SHP77 treated with DMSO at 0.1 percent for 48 hours (cell line): ENCODE measurements at regions not wholly inside any gene's neighbourhood (a gene's known extent, or its start where the extent isn't known, plus 50 kb on each side); places are given as distances from the start of the nearest gene placed in this dataset.
"Not testable (repeated sequence)": the region's sequence is repeated elsewhere in the genome, so short reads cannot be mapped to it uniquely, and the experiment has no call there.

Experiments used
- DNase-seq: peaks from one replicate; lab custom pipeline; 2025; lab: John Stamatoyannopoulos, UW

DNA sequence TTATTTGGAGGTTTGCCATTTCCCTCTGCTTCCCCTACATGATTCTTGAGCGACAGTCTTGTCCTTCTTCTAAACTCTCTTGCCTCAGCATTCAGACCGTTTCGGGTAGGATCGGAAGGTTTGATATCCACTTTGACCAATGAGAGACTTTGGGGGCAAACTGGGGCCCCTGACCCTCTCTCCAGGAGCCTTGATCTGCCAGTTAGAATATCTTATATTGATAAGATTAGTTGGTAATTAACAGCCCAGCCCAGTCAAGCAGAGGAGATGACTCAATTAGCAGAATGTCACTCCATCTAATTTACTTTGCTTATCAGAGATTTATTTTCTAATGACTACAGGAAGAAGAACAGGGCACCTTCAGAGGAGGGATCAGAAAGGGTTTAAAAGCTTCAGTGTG lies 532.8 kb downstream of the XYLT1 start:
- DNase-seq: no peak

DNA sequence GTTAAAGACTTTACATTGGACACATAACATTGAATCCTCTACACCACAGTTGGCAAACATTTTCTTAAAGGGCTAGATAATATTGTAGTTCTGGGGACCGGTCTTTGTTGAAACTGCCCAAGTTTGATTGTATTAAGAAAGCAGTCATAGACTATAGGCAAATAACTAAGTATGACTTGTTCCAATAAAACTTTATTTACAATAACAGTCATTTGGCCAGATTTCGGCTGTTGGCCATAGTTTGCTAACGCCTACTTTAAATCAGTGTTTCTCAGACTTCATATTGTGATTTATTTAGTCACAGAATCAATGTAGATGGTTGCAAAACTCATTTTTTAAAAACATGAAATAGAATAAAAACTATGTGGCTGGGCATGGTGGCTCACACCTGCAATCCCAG lies 531.8 kb downstream of the XYLT1 start:
- DNase-seq: no peak

DNA sequence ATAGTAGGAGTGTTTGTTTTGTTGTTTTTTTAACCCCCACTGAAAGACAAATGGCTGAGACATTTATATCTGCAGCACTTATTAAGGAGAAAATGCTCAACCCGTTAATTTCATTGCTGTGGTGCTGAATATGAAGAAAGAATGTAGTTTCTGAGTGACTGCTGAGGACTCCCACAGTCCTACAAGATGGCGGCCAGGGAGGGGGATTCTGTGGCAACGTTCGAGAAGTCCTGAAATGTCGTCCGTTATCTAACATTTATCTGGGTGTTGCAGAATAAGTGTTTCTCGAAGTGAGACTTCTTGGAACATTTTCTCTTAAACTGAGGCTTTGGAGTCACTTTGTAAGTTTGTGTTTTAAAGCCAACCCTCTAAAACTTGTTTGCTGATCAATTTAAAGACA lies 530.4 kb downstream of the XYLT1 start:
- DNase-seq: no peak

DNA sequence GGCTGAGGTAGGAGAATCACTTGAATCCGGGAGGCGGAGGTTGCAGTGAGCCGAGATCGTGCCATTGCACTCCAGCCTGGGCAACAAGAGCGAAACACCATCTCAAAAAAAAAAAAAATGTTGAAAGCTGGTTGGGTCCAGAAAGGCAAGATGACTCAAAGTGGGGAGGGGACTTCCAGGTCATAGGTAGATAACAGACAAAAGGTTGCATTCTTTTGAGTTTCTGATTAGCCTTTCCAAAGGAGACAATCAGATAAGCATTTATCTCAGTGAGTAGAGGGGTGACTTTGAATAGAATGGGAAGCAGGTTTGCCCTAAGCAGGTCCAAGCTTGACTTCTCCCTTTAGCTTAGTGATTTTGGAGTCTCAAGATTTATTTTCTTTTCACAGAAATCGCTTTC lies 527.9 kb downstream of the XYLT1 start:
- DNase-seq: not testable (repeated sequence)

DNA sequence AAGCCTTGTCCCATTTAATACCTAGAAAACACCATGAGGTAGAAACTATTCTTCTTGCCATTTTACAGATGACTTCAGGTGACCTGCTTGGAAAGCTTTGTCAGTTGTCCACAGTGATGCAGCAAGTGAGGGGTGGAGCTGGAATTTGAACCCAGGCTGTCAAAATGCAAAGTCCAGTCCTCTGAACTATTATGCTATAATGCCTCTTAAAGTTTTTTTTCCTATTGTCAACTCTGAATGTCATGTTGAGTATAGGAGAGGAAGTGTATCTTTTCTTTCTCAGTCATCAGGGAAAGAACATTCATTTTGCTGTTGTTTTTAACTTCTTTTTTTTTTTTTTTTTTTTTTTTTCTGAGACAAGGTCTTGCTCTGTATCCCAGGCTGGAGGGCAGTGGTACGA lies 525.6 kb downstream of the XYLT1 start:
- DNase-seq: no peak

DNA sequence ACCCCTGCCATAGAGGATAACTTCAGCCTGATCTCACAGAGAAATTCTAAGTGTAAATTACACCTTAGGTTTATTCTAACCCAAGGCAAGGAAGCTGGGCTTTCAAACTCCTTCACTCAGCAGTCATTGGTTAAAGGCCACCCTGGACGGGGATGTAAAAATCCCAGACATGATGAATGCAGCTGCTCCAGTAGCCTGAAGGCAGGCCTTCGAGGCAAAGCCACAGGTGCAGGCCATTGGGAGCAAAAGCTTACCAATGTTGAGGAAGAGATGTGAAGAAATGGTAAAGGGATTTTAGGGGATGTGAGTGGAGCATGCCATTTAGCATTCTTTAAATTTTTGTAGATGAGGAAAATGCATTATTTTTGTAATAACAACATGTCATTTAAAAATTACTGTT lies 514.4 kb downstream of the XYLT1 start:
- DNase-seq: no peak

DNA sequence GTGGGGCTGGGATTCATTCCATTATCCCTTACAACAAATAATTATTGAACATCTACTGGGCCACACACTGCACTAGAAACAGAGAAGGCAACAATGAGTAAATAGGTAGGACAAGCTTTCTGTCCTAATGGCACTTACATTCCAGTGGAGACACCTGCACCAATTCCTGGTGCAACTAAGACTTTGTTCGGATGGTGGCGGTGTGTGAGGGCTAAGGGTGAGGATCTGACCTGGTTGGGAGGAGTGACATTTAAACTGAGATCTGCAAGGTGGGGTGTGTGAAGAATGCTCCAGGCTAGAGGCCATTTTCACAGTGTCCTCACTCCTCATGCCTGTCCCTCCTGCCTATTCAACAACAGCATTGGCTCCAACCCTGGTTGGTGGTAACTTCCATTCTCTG lies 510.0 kb downstream of the XYLT1 start:
- no peak for DNase-seq

DNA sequence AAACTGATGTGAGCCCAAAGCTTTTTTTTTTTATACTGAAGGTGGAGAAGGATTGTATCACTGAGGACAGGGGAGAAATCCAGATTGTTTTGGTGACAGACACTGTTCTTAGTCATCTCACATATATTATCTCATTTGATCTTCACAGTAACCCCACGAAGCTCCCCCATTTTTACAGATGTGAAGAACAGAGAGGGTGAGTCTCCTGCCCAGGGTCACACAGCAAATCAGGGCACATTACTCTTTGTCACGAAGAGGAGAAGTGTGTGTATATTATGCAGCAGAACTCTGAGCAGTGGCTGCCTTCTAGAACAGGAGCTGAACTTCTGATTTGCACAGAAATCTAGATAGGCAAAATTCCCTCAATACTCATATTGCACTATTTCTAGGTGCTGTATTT lies 504.3 kb downstream of the XYLT1 start:
- DNase-seq: no peak

DNA sequence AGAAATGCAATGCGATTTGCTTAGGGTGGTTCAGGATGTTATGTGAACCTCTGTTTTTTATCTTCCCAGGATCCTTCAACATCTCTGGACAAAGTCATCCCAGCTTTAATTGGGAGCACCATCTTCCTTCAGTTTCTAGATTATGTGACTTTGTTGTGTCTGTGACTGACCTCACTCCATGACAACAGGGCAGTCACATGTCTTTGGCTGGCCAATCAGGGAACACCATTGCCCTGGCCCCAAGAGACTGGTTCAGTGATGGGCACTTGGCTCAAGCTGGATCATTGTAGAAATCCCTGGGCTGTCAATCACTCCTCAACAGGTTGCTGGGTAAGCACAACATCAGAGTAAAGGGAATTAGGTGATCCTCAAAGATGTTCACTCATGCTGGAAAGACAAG lies 499.7 kb downstream of the XYLT1 start:
- DNase-seq: no peak

DNA sequence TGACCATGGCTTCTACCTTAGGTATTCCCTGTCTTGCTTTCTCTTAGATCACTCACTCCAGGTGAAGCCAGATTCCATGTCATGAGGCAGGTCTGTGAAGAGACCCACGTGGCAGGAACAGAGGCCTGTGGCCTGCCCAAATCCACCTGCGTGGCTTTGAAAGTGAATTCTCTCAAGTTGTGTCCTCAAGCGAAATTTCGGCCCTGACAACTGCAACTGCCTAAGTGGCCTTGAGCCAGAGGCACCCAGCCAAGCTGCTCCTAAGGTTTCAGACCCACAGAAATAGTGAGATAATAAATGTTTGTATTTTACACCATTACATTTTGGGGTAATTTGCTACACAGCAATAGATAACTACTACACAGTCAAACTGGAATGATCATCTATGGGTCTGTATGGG lies 497.9 kb downstream of the XYLT1 start:
- DNase-seq: no peak

DNA sequence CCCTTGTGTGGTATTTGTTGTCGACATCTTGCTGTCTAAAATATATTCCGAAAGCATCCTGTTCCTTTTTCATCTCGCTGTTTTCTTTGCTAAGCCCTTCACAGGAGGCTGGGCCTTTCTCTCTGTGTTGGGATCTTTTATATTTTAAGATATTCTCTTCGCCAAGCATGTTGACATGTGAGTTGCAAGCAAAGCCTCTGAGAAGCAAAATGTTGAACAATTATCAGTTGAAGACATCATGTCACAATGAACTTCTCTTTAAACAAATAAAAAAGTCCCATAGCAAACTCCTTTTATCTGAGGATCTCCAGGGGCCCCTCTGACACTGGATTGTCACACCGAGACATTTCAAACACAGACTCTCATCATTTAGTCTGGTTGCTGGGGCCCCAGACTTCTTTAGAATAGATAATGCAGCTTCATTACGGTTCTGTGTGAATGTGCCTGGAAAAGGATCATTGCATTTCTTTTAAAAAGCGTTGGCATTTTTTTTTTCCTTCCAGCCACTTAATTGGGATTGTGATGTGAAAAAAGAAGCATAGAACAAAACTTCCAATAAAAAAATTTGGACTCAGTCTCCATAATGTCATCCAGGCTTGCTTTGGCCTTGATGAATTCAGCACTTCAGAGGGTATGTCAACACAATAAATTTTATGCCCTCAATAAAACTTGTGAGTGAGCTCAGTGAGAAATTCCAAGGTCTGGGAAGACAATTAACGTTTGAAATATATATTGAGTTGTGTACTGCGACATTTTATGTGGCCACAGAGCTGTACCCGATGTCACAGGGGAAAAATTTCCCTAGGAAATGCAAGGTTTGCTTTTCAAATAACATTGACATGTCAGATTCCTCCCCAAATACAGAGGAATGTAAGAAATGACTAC lies 496.8 kb downstream of the XYLT1 start:
- DNase-seq: no peak

DNA sequence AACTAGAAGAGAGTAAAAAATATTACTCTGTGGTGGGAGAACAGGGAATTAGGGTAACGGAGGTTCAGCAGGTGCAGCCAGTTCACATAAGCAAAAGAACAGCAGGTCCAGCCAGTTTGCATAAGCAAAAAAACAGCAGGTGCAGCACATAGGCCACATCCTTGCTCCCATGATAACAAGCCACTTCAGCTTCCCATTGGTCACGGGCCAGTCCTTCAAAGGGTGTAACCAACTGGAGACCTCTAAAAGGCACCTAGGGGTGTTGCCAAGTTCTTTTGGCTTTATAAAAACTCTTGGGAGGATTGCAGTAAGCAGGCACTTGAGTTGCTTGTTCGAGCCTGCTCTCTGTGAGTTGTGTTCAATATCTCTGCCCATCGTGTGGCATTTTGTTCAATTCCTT lies 488.1 kb downstream of the XYLT1 start:
- no peak for DNase-seq

DNA sequence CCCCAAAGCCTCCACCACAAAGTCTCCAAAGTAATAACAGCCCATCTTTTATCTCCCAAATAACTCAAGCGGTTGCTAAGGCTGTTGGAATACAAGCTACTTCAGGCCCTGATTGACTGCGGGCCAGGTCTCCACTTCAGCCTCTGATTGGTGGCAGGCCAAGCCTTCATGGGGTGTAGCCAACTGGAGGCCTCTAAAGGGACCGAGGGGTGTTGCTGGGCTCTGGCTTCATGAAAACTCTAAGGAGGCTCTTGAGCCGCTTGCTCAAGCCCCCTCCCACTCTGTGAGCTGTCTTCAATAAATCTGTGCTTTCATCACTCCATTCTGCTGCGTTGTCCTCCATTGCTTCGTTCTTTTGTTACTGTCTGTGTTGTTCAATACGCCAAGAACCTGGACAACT lies 487.2 kb downstream of the XYLT1 start:
- DNase-seq: no peak

DNA sequence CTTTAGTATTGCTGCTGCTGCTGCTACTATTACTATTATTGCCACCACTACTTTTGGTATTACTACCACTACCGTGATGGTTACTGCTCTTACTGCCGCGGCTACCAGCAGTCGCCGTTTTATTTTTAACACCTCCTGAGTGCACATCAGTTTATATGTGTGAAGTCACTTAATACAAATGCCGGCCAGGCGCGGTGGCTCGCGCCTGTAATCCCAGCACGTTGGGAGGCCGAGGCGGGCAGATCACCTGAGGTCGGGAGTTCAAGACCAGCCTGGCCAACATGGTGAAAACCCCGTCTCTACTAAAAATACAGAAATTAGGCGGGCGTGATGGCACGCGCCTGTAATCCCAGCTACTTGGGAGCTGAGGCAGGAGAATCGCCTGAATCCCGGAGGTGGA lies 486.7 kb downstream of the XYLT1 start:
- DNase-seq: not testable (repeated sequence)

DNA sequence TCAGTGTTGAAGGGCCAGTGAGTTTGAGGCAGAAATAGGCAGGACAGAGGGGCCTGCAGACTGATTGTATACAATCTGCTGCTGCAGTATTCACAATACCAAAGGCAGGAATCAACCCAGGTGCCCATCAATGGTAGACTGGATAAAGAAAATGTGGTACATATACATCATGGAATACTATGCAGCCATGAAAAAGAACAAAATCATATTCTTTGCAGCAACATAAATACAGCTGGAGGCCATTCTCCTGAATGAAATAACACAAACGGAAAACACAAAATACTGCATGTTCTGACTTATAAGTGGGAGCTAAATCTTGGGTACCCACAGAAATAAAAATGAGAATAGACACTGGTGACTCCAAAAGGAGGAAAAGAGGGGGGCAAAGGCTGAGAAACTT lies 485.1 kb downstream of the XYLT1 start:
- no peak for DNase-seq

DNA sequence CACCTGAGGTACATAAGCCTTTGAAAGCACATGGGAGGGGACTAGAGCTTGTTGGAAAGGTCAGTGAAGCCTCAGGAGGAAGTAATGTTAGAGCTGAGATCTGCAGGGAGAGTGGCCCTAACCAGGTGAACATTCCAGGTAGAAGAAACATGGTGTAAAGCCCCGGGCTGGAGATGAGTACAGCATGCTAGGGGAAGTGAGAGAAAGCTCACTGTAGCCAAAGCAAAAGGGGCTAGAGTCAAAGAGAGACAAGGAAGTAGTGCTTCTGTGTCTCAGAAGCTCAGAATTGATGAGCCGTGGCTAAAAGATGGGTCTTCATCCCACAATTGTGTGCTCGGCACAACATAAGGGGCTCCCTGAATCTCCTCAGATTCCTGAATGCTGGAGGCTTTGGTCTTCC lies 481.8 kb downstream of the XYLT1 start:
- no peak for DNase-seq

DNA sequence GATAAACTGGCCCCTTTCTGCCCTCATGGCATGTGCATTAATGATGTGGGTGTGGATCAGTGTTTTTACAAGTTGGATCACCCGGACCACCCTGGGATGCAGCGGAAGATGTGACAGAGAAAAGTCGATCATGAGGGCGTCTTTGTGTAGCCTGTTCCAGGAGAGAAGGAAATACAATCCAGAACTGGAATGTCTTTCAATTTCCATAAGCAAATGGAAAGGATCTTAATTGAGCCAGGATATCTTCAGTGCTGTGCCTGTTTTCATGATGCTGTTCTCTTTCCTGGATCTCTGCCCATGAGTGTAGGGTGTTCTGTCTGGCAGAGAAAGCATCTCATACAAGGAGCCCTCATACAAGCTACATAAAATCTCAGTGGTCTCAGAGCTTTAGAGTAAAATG lies 481.4 kb downstream of the XYLT1 start:
- no peak for DNase-seq

DNA sequence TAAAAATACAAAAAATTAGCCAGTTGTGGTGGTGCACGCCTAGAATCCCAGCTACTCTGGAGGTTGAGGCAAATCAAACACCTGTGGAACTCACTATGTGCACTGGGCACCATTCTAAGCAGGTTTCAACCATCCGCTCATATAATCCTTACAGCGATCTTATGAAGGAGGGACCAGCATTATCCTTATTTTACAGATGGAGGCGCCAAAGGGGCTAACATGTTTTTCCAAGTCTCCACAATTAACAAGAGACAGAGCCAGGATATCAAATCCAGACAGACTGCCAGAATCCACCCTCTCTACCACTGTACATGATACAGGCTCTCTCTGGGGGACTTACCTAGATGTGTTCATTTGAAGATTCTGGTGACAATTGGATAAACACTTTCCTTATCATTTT lies 479.0 kb downstream of the XYLT1 start:
- no peak for DNase-seq

DNA sequence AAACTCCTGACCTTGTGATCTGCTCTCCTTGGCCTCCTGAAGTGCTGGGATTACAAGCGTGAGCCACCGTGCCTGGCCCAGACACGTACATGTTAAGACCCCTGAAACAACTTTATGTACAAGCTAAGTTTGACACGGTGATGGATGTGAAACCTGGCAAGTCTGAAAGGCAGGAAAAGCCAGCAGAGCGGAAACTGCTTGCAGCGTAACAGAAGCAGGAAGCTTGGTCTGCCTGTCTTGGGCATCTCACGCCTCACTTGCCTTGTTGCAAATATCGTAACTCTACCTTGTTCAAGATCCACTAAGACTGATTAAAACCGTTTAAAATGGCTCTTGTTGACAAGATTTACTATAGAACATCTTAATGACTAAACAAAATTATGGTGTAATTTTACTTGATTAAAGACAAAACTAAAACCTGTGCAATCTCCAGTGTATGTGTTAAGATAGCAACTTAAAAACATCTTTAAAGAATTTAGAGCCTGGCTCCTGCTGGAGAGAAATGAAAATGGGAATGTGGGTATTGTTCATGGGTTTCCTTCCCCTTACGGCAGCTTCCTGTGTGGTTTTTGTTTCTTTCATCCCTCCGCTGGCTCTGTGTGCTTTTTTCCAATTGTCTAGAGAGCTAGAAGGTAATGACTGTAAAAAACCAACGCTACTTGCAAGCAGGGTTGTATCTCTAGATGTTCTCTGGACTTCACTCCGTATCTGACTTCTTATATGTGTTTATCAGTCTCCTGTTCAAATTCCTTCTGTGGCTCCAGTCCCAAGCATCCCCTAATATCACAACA lies 477.6 kb downstream of the XYLT1 start:
- no peak for DNase-seq

DNA sequence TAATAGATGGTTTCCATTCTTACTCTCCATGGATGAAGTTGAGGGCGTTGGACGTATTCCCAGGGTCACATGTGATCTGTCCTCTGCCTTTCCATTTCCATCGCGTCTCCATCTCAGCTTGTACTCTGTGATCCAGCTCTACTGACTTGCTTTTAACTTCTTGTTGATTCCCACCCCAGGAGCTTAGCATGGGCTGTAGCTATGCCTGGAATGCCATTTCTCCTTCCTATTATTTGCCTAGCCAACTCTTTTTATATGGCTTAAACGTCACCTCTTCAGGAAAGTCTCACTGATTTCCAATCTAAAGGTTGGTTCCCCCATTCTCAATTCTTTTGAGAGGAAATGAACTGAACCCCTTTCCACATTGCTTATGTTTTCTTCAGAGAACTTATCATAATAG lies 475.9 kb downstream of the XYLT1 start:
- DNase-seq: no peak

DNA sequence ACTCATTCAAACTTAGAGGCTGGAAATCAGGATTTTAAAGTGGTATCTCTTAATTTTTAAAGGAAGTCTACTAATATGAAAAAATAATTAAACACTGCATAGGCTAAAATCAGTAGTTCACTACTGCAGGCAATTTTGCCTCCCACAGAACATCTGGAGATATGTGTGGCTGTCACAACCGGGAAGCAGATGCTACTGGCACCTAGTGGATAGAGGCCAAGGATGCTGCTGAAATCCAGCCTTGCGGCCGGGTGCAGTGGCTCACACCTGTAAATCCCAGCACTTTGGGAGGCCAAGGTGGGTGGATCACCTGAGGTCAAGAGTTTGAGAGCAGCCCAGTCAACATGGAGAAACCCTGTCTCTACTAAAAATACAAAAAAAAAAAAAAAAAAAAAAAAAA lies 473.9 kb downstream of the XYLT1 start:
- DNase-seq: no peak

DNA sequence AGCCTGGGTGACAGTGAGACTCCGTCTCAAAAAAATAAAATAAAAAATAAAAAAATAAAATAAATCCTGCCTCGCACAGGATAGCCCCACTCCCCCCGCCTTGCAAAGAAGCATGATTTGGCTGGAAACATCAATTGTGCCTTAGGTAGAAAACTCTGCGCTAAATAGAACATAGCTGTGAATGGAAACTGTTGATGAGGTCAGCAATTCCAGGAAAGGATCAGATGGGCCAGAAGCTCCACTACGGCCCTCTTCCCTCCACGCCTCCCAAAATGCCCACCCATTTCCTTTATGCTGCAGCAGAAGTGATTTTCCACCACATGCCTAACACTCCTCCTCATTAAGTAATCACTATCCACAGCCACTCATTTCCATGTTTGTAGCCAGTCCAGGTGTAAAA lies 473.4 kb downstream of the XYLT1 start:
- DNase-seq: no peak

DNA sequence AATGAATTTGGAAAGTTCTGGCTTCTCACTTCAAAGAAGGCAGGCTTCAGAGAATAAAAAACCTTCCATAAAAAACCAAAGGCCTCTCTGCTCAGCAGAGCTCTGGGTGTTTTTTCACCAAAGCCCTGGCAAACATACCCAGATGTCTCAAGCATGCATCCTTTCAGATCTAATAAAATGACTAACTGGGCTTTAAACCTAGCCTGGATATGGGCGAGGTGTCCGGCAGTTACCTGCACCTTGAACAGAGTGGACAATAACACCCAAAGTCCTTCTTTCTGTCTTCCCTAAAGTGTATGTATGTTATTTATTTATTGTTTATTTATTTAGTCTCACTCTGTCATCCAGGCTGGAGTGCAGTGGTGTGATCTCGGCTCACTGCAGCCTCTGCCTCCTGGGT lies 469.3 kb downstream of the XYLT1 start:
- no peak for DNase-seq

DNA sequence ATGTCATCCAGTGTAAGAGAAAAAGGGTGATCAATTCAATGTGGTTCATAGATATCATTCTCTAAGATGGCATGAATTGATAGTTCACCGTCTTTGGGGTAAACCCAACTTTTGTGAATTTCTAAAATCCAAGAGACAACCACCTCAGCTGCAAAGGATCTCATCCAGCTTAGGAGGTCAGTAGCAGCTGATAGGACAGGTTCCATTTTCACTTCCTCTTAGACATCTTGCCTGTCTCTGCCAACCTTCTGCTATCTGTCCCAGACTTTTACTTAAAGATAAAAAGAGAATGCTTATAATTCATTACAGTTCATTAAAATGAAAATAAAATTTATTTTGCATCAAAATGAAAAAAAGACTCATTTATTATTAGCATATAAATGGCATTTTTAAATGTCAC lies 468.2 kb downstream of the XYLT1 start:
- no peak for DNase-seq
